Loucy (cell line): ENCODE measurements at regions not wholly inside any gene's neighbourhood (a gene's known extent, or its start where the extent isn't known, plus 50 kb on each side); places are given as distances from the start of the nearest gene placed in this dataset.

Source experiments
- H2AFZ ChIP-seq: fragments of 200-600 bp; sonication (generic); 2 replicates; pipeline ENCODE4 v1.6.0; 2016; ENCODE audit warnings: antibody characterized with exemption, mild to moderate bottlenecking, low read length, moderate library complexity
- H3F3A ChIP-seq: fragments of 200-600 bp; 2 replicates; pipeline ENCODE4 v1.6.0; 2016; ENCODE audit warnings: antibody characterized with exemption, low read depth, mild to moderate bottlenecking
- H3K27me3 ChIP-seq: fragments of 200-600 bp; sonication (generic); 2 replicates; pipeline ENCODE4 v1.6.1; 2014; ENCODE audit warnings: low read length, mild to moderate bottlenecking; ENCODE audit not compliant: insufficient read depth, poor library complexity, severe bottlenecking
- H3K36me3 ChIP-seq: fragments of 200-600 bp; sonication (generic); 2 replicates; pipeline ENCODE4 v1.6.1; 2016; ENCODE audit warnings: low read length; ENCODE audit not compliant: insufficient read depth
- H3K4me1 ChIP-seq: fragments of 200-600 bp; sonication (generic); 2 replicates; pipeline ENCODE4 v1.5.1; 2014; ENCODE audit warnings: low read length, mild to moderate bottlenecking; ENCODE audit not compliant: insufficient read depth, poor library complexity, severe bottlenecking
- H3K4me2 ChIP-seq: fragments of 200-600 bp; sonication (generic); 2 replicates; pipeline ENCODE4 v1.6.0; 2014; ENCODE audit warnings: antibody characterized with exemption, low read length, low read depth, mild to moderate bottlenecking; ENCODE audit not compliant: poor library complexity, severe bottlenecking
- H3K4me3 ChIP-seq: fragments of 200-600 bp; sonication (generic); 2 replicates; pipeline ENCODE4 v1.5.1; 2014; ENCODE audit warnings: low read length, mild to moderate bottlenecking, mixed read lengths; ENCODE audit not compliant: poor library complexity, severe bottlenecking
- H3K79me2 ChIP-seq: fragments of 200-600 bp; sonication (generic); 2 replicates; pipeline ENCODE4 v1.6.1; 2014; ENCODE audit warnings: low read length; ENCODE audit not compliant: insufficient read depth
- H3K9ac ChIP-seq: fragments of 200-600 bp; sonication (generic); 2 replicates; pipeline ENCODE4 v1.6.0; 2014; ENCODE audit warnings: mild to moderate bottlenecking, low read depth, low read length, moderate library complexity; ENCODE audit not compliant: poor library complexity, severe bottlenecking
- H3K9me2 ChIP-seq: fragments of 200-600 bp; sonication (generic); replicated peaks from 2 replicates; pipeline ENCODE4 v1.6.1; 2016; ENCODE audit warnings: low read depth, low read length, mixed read lengths
- H3K9me3 ChIP-seq: fragments of 200-600 bp; sonication (generic); 2 replicates; pipeline ENCODE4 v1.6.1; 2014; ENCODE audit warnings: mild to moderate bottlenecking, antibody characterized with exemption, low read length, low read depth; ENCODE audit not compliant: insufficient read depth
- H4K20me1 ChIP-seq: fragments of 200-600 bp; sonication (generic); 2 replicates; pipeline ENCODE4 v1.6.0; 2014; ENCODE audit warnings: antibody characterized with exemption, low read length, mild to moderate bottlenecking; ENCODE audit not compliant: insufficient read depth, poor library complexity, severe bottlenecking
- EZH2phosphoT487 ChIP-seq: fragments of 200-600 bp; IDR thresholded peaks from 2 replicates; pipeline ENCODE4 v1.6.1; 2018; ENCODE audit warnings: antibody characterized with exemption, mild to moderate bottlenecking, moderate library complexity, borderline replicate concordance
- TF ChIP-seq, protein P1 (sequence below): fragments of 200-600 bp; sonication (generic); conservative IDR thresholded peaks from 2 replicates; pipeline ENCODE4 v1.5.1; 2014; ENCODE audit warnings: mild to moderate bottlenecking, antibody characterized with exemption, low read length

DNA sequence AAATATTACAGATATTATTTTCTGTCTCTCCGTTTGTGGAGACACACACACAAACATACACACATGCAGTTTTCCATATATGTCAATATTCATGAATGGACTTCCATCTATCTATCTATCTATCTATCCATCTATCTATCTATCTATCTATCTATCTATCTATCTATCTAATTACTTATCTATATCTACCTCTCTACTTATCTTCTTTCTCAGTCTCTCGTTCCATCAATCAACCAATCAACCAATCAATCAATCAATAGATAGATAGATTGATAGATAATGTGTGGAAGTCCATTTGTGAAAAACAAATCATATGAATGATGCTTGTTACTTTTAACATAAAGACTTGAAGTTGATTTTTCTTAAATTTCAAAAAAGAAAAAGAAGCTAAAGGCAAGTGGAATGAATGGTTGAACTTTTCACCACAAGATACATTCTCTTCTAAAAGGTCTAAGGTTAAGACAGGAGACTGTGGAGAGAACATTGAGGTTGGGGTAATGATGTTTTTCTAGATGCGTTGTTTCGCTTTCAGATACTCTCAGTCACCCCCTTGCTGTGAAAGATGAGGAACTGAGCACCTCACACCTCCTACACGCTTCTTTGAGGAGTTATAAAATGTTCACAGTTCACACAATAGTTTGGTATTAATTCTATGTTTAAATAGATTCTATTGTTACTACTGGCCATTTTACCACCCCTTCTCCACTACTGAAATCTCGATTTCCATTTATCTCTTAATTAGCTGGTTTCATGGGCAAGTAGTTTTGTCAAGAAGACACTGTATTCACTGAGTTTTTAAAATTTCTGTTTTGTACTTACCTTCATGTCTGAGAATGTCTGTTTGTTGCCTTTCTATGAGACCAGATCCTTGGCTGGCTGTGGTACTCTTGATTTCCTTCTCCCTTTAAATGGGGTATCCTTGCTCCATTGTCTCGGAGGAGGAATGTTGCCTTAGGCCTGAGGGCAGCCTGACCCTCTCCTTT is 114.1 kb downstream of the EMX2 start:
- Histone ChIP-seq H3K79me2 (no peaks in the 10 kb centered on the region), H4K20me1 (no peaks in the 10 kb centered on the region), H3K4me2 (no peak overlapping the region), H3K9ac (no peak overlapping the region), H3K9me2 (no peaks in the 10 kb centered on the region), H3K4me3 (no peak overlapping the region), H3F3A (no peaks in the 10 kb centered on the region), H3K4me1 (no peaks in the 10 kb centered on the region), H3K9me3 (no peaks in the 10 kb centered on the region), H2AFZ (no peak overlapping the region), H3K27me3 (no peaks in the 10 kb centered on the region), H3K36me3 (no peaks in the 10 kb centered on the region)
- TF ChIP-seq, protein P1, sequence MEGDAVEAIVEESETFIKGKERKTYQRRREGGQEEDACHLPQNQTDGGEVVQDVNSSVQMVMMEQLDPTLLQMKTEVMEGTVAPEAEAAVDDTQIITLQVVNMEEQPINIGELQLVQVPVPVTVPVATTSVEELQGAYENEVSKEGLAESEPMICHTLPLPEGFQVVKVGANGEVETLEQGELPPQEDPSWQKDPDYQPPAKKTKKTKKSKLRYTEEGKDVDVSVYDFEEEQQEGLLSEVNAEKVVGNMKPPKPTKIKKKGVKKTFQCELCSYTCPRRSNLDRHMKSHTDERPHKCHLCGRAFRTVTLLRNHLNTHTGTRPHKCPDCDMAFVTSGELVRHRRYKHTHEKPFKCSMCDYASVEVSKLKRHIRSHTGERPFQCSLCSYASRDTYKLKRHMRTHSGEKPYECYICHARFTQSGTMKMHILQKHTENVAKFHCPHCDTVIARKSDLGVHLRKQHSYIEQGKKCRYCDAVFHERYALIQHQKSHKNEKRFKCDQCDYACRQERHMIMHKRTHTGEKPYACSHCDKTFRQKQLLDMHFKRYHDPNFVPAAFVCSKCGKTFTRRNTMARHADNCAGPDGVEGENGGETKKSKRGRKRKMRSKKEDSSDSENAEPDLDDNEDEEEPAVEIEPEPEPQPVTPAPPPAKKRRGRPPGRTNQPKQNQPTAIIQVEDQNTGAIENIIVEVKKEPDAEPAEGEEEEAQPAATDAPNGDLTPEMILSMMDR = no peak
- no peak for TF ChIP-seq EZH2phosphoT487

DNA sequence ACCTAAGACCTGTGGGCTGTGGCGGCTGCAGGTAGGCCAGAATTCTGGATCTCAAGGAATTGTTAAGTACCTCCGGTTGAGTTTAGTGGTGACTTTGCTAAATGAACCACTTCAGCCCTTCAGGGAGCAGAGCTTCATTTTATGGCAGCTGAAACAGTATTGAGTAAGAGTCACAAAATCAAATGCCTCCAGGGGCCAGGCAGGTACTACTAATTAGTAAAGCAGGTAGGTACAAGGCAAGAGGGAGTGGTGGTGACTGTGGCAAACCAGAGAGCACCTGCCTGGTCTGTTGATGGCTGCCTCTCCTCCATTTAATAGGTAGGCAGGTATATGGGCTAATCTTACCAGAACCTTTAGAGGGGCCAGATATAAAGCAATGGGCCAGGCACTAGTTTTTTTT is 118.8 kb downstream of the EMX2 start:
- Histone ChIP-seq H3F3A (no peaks in the 10 kb centered on the region), H3K4me2 (no peak overlapping the region), H3K27me3 (no peaks in the 10 kb centered on the region), H3K9ac (no peak overlapping the region), H3K4me3 (no peak overlapping the region), H3K9me3 (no peaks in the 10 kb centered on the region), H3K79me2 (no peaks in the 10 kb centered on the region), H2AFZ (no peak overlapping the region), H3K36me3 (no peaks in the 10 kb centered on the region), H4K20me1 (no peaks in the 10 kb centered on the region), H3K4me1 (no peaks in the 10 kb centered on the region), H3K9me2 (no peaks in the 10 kb centered on the region)
- no peak for TF ChIP-seq EZH2phosphoT487
- TF ChIP-seq, protein P1 = no peak

DNA sequence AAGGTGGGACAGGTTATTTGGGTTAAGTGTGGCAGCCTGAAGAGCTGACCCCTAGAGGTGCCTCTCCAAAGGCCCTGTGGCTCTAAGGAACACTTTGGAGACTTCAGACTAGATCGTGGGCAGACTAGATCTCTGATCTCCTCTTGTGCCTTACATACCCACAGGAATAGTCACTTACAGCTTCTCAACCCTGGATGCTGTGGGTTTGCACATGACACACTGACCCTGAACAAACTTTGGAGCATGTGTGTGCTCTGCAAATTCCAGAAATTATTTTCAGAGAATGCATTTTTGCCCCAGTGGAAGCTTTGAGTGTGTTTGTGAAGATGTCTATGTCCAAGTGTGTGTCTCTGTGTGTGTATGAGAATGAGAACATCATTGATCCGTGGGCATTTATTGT is 119.6 kb downstream of the EMX2 start:
- Histone ChIP-seq H3K79me2 (no peaks in the 10 kb centered on the region), H3K27me3 (no peaks in the 10 kb centered on the region), H3K9me2 (no peaks in the 10 kb centered on the region), H3K4me3 (no peak overlapping the region), H4K20me1 (no peaks in the 10 kb centered on the region), H3K4me2 (no peak overlapping the region), H3F3A (no peaks in the 10 kb centered on the region), H3K4me1 (no peaks in the 10 kb centered on the region), H3K36me3 (no peaks in the 10 kb centered on the region), H3K9me3 (no peaks in the 10 kb centered on the region), H3K9ac (no peak overlapping the region), H2AFZ (no peak overlapping the region)
- TF ChIP-seq, protein P1 = no peak
- TF ChIP-seq EZH2phosphoT487 = no peak
